ENCODE measurements at regions not wholly inside any gene's neighbourhood (a gene's known extent, or its start where the extent isn't known, plus 50 kb on each side); places are given as distances from the start of the nearest gene placed in this dataset.
"Not testable (repeated sequence)": the region's sequence is repeated elsewhere in the genome, so short reads cannot be mapped to it uniquely, and the experiment has no call there.

DNA sequence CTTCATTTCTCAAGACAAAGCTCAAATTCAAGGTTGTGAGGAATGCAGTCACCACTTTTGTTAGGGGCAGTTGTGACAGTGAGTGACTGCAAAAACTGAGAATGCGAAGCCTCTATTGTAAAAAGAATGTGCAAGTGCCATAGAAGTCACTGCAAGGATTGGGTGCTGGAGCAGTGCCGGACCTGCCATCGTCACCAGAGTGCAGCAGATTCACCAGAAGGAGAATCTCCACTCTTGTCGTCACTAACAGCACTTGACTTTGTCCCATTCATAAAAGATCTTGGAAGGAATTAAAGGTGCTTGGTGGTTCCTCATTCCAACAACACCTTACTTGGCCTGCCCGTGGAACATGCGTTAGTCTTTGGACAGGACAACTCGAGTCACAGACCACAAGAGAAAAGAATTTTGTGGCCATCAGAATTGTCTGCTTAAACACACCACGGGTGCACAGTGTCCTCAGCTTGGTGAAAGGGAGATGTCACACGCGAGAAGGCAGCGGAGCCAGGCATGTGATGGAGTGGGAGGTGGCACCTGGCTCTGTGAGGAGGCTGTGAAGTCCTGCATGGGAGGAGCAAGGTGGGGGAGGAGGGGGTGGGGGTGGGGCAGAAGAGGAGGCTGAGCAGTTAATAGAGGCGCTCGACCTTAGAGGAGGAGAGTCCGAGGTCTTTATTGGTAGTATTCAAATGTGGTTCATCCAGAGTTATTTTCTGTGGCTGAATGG, 100.9 kb upstream of the SPDYE9 start:
- in situ Hi-C loops (cut with HindIII; ENCODE audit: low sequenced_read_pairs): not testable (repeated sequence)

DNA sequence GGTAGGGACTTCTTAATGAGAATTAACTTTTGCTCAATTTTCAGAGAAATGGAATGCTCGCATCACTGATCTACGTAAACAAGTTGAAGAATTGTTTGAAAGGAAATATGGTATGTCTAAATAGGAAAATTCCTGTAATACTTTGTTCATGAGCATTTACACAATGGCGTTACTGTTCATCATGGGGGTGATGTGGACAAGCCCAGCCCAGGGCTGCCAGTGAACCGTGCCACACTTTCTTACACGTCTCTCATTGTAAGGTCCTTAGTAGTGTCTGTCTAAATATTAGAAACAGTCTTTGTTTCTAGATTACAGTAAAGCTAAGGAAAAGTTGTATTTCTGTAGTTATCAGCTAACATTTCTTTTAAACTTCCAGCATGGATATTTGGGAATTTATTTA, 91.0 kb upstream of the SPDYE9 start:
- in situ Hi-C loops (cut with HindIII; ENCODE audit: low sequenced_read_pairs); DNase-seq (ENCODE audit: low spot score): not testable (repeated sequence)

More for the DNA sequence above, 100.9 kb upstream of the SPDYE9 start:
- DNase-seq (ENCODE audit: low spot score): not testable (repeated sequence)

GRCh38 chr7:73175322-73175721, 89.5 kb upstream of the SPDYE9 start:
- in situ Hi-C loops (cut with HindIII; ENCODE audit: low sequenced_read_pairs); DNase-seq (ENCODE audit: low spot score): not testable (repeated sequence)

DNA sequence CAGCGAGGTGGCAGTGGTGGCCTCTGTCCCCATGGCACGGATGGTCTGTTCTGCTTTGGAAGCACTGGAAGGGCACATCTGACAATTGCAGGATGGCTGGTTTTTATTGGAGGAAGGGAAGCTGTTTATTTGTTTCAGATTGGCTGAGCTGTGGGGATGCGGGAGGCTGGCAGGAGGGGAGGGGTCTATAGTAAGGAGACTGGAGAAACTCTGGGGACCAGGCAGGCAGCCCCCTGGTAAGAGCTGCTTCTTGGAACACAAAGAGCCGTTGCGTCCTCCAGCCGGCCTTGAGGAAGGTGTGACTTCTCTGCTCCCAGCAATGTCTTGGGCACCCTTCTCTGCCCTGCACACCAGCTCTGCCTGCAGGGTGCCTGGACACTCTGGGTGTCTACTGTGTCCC, 85.1 kb upstream of the SPDYE9 start:
- in situ Hi-C loops (cut with HindIII; ENCODE audit: low sequenced_read_pairs); DNase-seq (ENCODE audit: low spot score): not testable (repeated sequence)

DNA sequence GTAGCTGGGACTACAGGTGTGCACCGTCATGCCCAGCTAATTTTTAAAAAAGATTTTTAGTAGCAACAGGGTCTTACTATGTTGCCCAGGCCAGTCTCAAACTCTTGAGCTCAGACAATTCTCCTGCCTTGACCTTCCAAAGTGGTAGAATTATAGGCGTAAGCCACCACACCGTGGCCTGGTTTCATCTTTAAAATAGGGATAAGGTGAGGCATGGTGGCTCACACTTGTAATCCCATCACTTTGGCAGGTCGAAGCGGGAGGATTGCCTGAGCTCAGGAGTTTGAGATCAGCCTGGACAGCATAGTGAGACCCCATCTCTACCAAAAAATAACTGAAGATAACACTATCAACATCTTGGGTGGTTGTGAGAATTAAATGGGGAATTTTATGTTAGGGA, 84.6 kb upstream of the SPDYE9 start:
- in situ Hi-C loops (cut with HindIII; ENCODE audit: low sequenced_read_pairs): not testable (repeated sequence)
- peak; percentile 0 for DNase-seq (ENCODE audit: low spot score)

DNA sequence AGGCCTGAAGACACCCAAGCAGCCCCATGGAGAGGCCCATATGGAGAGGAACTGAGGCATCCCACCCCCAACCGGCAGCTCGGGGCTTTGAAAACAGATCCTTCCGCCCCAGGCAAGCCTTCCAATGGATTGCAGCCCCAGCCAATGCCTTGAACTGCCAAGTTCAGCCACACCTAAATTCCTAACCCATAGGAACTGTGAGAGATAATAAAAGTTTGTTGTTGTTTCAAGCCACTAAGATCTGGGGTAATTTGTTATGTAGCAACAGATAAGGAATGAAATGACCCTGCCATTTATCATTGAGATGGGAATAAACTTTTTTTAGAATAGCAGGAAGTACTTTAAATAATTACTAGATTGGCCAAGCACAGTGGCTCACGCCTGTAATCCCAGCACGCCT, 80.3 kb upstream of the SPDYE9 start:
- in situ Hi-C loops (cut with HindIII; ENCODE audit: low sequenced_read_pairs); DNase-seq (ENCODE audit: low spot score): not testable (repeated sequence)

GRCh38 chr7:73162680-73163079, 76.8 kb upstream of the SPDYE9 start:
- DNase-seq (ENCODE audit: low spot score); in situ Hi-C loops (cut with HindIII; ENCODE audit: low sequenced_read_pairs): not testable (repeated sequence)

GRCh38 chr7:73161727-73162126, 75.9 kb upstream of the SPDYE9 start:
- in situ Hi-C loops (cut with HindIII; ENCODE audit: low sequenced_read_pairs); DNase-seq (ENCODE audit: low spot score): not testable (repeated sequence)

DNA sequence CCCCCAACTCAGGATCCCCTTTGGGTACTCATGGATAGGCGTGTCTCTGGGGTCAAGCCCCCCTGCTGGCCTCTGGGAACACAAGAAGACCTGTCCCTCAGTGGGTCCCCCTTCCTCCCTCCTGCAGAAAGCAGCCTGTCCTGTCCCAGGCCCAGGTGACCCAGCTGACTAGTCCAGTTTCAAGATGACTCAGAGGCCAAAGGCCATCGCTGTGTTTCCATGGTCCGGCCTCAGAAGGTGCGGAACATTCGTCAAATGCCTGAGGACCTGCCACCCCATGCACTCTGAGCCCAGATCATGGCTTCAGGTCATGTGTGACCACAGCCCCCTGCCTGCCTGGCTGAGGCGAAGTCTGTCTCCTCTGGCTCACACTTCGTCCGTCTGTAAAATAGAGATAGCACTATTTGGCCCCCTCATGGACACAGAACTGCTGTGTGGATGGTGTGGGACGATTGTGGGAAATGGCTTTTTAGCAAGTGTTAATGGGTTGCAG, 71.4 kb upstream of the SPDYE9 start:
- in situ Hi-C loops (cut with HindIII; ENCODE audit: low sequenced_read_pairs): not testable (repeated sequence)

GRCh38 chr7:73156510-73157168, 70.8 kb upstream of the SPDYE9 start:
- DNase-seq (ENCODE audit: low spot score); in situ Hi-C loops (cut with HindIII; ENCODE audit: low sequenced_read_pairs): not testable (repeated sequence)

More for the DNA sequence above, 71.4 kb upstream of the SPDYE9 start:
- DNase-seq (ENCODE audit: low spot score): not testable (repeated sequence)

GRCh38 chr7:73154586-73155038, 68.8 kb upstream of the SPDYE9 start:
- DNase-seq (ENCODE audit: low spot score); in situ Hi-C loops (cut with HindIII; ENCODE audit: low sequenced_read_pairs): not testable (repeated sequence)

- DNase-seq (ENCODE audit: low spot score); in situ Hi-C loops (cut with HindIII; ENCODE audit: low sequenced_read_pairs): not testable (repeated sequence)
Measured at GRCh38 chr7:73153921-73154585, 68.2 kb upstream of the SPDYE9 start.

DNA sequence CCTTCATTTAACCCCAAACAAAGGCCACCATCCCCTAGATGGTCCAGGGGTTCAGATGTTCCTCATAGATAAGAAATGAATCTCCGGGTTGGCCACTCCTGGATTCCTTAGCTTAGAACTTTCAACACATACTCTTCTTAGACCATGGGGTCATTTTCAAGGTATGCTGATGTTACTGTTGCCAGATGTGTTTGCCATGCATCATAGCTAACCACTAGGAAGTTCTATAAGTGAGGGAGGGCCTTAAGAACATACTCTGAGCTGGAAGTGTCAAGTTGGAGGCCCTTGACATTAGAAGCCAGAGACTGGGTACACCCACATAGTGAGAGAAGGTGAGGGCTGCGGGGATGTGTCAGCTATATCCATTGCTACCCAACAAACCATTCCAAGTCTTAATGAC, 62.7 kb upstream of the SPDYE9 start:
- in situ Hi-C loops (cut with HindIII; ENCODE audit: low sequenced_read_pairs); DNase-seq (ENCODE audit: low spot score): not testable (repeated sequence)

- DNase-seq (ENCODE audit: low spot score); in situ Hi-C loops (cut with HindIII; ENCODE audit: low sequenced_read_pairs): not testable (repeated sequence)
Measured at GRCh38 chr7:73147681-73148080, 61.8 kb upstream of the SPDYE9 start.

- in situ Hi-C loops (cut with HindIII; ENCODE audit: low sequenced_read_pairs); DNase-seq (ENCODE audit: low spot score): not testable (repeated sequence)
Measured at GRCh38 chr7:73143993-73144392, 58.2 kb upstream of the SPDYE9 start.

- in situ Hi-C loops (cut with HindIII; ENCODE audit: low sequenced_read_pairs); DNase-seq (ENCODE audit: low spot score): not testable (repeated sequence)
Measured at GRCh38 chr7:73137922-73138321, 52.1 kb upstream of the SPDYE9 start.
